Prostate gland (tissue), 2 donors: ENCODE measurements at regions not wholly inside any gene's neighbourhood (a gene's known extent, or its start where the extent isn't known, plus 50 kb on each side); places are given as distances from the start of the nearest gene placed in this dataset.

Experiments used
- POLR2A ChIP-seq: fragments of 450-650 bp; IDR thresholded peaks from one replicate; pipeline ENCODE4 v1.6.1; 2016; ENCODE audit warnings: antibody characterized with exemption, mild to moderate bottlenecking
- POLR2AphosphoS5 ChIP-seq: sonication (generic); formaldehyde crosslinking; IDR thresholded peaks from one replicate; pipeline ENCODE4 v1.6.1; 2017; ENCODE audit warnings: antibody characterized with exemption
- TF ChIP-seq, protein P1 (sequence below), 4 experiments: fragments of 200-600 bp in 2 of 4; fragments of 450-650 bp in 2 of 4; sonication (generic) in 2 of 4; IDR thresholded peaks; 1 replicate in 3 of 4; 2 replicates in 1 of 4; pipeline ENCODE4 v1.5.1; 2016 to 2019; ENCODE audit warnings: antibody characterized with exemption in 4 of 4, mild to moderate bottlenecking in 2 of 4, moderate library complexity in 2 of 4

DNA sequence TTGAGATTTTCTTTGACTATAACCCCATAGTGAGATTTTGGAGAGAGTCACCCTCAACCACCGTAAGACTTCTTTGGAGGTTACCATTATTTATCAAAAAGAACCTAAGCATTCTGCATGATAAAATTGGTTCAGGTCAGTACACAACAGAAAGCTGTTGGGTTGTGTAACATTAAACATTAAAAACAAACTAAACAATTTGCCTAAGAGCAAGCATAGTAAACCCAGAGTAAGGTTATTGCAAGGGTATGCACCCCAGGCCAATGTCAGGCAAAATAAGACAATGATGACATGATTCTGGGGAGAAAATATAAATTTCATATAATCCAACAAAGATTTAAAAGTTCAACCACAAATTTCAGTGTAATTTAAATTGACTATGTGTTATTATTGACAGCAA is 472.4 kb downstream of the SH2D1A start:
- TF ChIP-seq, protein P1, sequence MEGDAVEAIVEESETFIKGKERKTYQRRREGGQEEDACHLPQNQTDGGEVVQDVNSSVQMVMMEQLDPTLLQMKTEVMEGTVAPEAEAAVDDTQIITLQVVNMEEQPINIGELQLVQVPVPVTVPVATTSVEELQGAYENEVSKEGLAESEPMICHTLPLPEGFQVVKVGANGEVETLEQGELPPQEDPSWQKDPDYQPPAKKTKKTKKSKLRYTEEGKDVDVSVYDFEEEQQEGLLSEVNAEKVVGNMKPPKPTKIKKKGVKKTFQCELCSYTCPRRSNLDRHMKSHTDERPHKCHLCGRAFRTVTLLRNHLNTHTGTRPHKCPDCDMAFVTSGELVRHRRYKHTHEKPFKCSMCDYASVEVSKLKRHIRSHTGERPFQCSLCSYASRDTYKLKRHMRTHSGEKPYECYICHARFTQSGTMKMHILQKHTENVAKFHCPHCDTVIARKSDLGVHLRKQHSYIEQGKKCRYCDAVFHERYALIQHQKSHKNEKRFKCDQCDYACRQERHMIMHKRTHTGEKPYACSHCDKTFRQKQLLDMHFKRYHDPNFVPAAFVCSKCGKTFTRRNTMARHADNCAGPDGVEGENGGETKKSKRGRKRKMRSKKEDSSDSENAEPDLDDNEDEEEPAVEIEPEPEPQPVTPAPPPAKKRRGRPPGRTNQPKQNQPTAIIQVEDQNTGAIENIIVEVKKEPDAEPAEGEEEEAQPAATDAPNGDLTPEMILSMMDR (IDR thresholded peaks at IDR 0.05), result no peak
- TF ChIP-seq POLR2AphosphoS5 (no peak), POLR2A (no peak)
